Astrocyte (in vitro differentiated cells and primary cell): ENCODE measurements at regions not wholly inside any gene's neighbourhood (a gene's known extent, or its start where the extent isn't known, plus 50 kb on each side); places are given as distances from the start of the nearest gene placed in this dataset.

Experiments used
- DNase-seq: peaks from one replicate; pipeline ENCODE4 v3.0.0-alpha.2; 2010; ENCODE audit warnings: low read depth
- FAIRE-seq: peaks from 2 replicates; lab custom pipeline; 2011; peaks lifted over from hg19 to GRCh38; lab: Jason Lieb, UNC
- H2AFZ ChIP-seq: 2 replicates; pipeline ENCODE4 v1.6.0; 2012; ENCODE audit warnings: low read depth, low read length, inconsistent platforms
- H3K27ac ChIP-seq: 2 replicates; pipeline ENCODE4 v1.5.1; 2011; ENCODE audit warnings: low read depth, low read length, inconsistent platforms
- H3K27me3 ChIP-seq: 2 replicates; pipeline ENCODE4 v1.6.0; 2011; ENCODE audit warnings: low read length, inconsistent platforms; ENCODE audit not compliant: insufficient read depth
- H3K36me3 ChIP-seq: 2 replicates; pipeline ENCODE4 v1.5.1; 2011; ENCODE audit warnings: low read length, inconsistent platforms; ENCODE audit not compliant: insufficient read depth
- H3K4me1 ChIP-seq: 2 replicates; pipeline ENCODE4 v1.5.1; 2011; ENCODE audit warnings: low read length, inconsistent platforms; ENCODE audit not compliant: insufficient read depth
- H3K4me2 ChIP-seq: 2 replicates; pipeline ENCODE4 v1.6.0; 2012; ENCODE audit warnings: low read length, inconsistent platforms
- H3K4me3 ChIP-seq: 2 replicates; pipeline ENCODE4 v1.5.1; 2011; ENCODE audit warnings: low read depth, mild to moderate bottlenecking, low read length, inconsistent platforms; ENCODE audit not compliant: insufficient read depth
- H3K79me2 ChIP-seq: 2 replicates; pipeline ENCODE4 v1.6.0; 2012; ENCODE audit warnings: mild to moderate bottlenecking, low read length, inconsistent platforms; ENCODE audit not compliant: insufficient read depth
- H3K9ac ChIP-seq: 2 replicates; pipeline ENCODE4 v1.6.0; 2012; ENCODE audit warnings: mild to moderate bottlenecking, low read length, inconsistent platforms
- H3K9me3 ChIP-seq: 2 replicates; pipeline ENCODE4 v1.5.1; 2012; ENCODE audit warnings: low read depth, mild to moderate bottlenecking, low read length, inconsistent platforms; ENCODE audit not compliant: insufficient read depth
- H4K20me1 ChIP-seq: 2 replicates; pipeline ENCODE4 v1.6.0; 2012; ENCODE audit warnings: low read length, inconsistent platforms; ENCODE audit not compliant: insufficient read depth
- H3K27ac Mint-ChIP-seq: one replicate; pipeline ENCODE4 v1.8.0; 2021; ENCODE audit warnings: mild to moderate bottlenecking, mixed read lengths; ENCODE audit not compliant: unreplicated experiment
- H3K27me3 Mint-ChIP-seq: one replicate; pipeline ENCODE4 v1.8.0; 2021; ENCODE audit warnings: low read depth, mixed read lengths; ENCODE audit not compliant: unreplicated experiment
- H3K36me3 Mint-ChIP-seq: one replicate; pipeline ENCODE4 v1.8.0; 2021; ENCODE audit warnings: low read depth, mixed read lengths; ENCODE audit not compliant: unreplicated experiment
- H3K4me1 Mint-ChIP-seq: one replicate; pipeline ENCODE4 v1.8.0; 2021; ENCODE audit warnings: low read depth, mixed read lengths; ENCODE audit not compliant: unreplicated experiment
- H3K4me3 Mint-ChIP-seq: one replicate; pipeline ENCODE4 v1.8.0; 2021; ENCODE audit warnings: mild to moderate bottlenecking, moderate library complexity, mixed read lengths; ENCODE audit not compliant: unreplicated experiment
- H3K9me3 Mint-ChIP-seq: one replicate; pipeline ENCODE4 v1.8.0; 2021; ENCODE audit warnings: mild to moderate bottlenecking, mixed read lengths; ENCODE audit not compliant: unreplicated experiment
- CTCF ChIP-seq: IDR thresholded peaks from 2 replicates; pipeline ENCODE4 v1.5.1; 2011; ENCODE audit warnings: low read depth, mild to moderate bottlenecking, inconsistent platforms, low read length, moderate library complexity; ENCODE audit not compliant: insufficient read depth
- EZH2 ChIP-seq: IDR thresholded peaks from 2 replicates; pipeline ENCODE4 v1.6.1; 2012; ENCODE audit warnings: mild to moderate bottlenecking, low read length, inconsistent platforms; ENCODE audit not compliant: insufficient read depth

DNA sequence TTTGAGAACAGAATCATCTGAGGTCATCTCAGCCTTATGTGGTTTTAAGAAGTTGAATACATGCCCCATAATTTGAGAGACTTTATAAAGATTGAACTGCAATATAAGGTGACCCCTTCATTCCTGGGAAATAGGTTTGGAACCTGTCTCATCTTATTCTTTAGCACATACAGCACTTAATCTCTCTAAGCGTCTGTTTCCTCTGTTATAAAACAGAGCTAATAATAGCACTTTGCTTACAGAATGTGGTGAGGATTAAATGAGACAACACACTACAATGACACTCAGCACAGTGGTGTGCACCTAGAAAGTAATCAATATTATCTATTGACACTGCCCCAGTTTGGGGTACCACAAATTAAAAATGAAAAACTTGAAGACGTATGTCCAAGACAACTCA lies 102.1 kb downstream of the DUSP6 start:
- no peak overlapping the region for H3K4me3 ChIP-seq
- TF ChIP-seq CTCF: no peak
- TF ChIP-seq EZH2: no peak
- no peak for DNase-seq
- Mint-ChIP-seq H3K9me3 (peaks cover 2% of the 10 kb centered on the region), H3K4me3 (no peak overlapping the region), H3K4me1 (peaks cover 20% of the 10 kb centered on the region), H3K27me3 (no peaks in the 10 kb centered on the region), H3K27ac (no peak overlapping the region), H3K36me3 (no peaks in the 10 kb centered on the region)
- FAIRE-seq: no peak
- no peaks in the 10 kb centered on the region for H4K20me1 ChIP-seq
- H3K9me3 ChIP-seq: no peaks in the 10 kb centered on the region
- peaks cover under 1% of the 10 kb centered on the region for H3K4me1 ChIP-seq
- no peak overlapping the region for H3K27ac ChIP-seq
- no peaks in the 10 kb centered on the region for H3K36me3 ChIP-seq
- H3K79me2 ChIP-seq: no peaks in the 10 kb centered on the region
- H2AFZ ChIP-seq: no peak overlapping the region
- H3K4me2 ChIP-seq: no peak overlapping the region
- no peak overlapping the region for H3K9ac ChIP-seq
- no peaks in the 10 kb centered on the region for H3K27me3 ChIP-seq

DNA sequence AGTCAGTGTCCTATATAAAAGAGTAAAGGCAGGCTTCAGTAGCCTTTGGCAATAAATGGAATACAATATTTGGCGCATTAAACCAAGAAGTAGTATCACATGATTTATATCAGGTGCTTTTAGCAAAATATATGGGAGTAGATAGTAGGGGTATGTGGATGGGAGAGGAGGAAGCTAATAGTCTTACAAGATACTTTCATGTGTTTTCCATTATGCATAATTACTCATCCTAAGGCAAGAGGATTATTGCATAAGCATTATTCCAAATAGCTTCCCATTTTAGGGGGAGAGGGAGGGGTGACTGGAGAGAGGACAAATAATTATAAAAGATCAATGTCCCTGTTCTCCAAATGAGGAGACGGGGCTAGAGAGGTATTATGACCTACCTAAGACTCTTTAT lies 104.3 kb downstream of the DUSP6 start:
- Mint-ChIP-seq H3K4me3 (no peak overlapping the region), H3K9me3 (no peaks in the 10 kb centered on the region), H3K27ac (no peak overlapping the region), H3K27me3 (no peaks in the 10 kb centered on the region), H3K36me3 (no peaks in the 10 kb centered on the region), H3K4me1 (peaks cover 29% of the 10 kb centered on the region)
- no peaks in the 10 kb centered on the region for H3K27me3 ChIP-seq
- no peak overlapping the region for H3K27ac ChIP-seq
- no peak overlapping the region for H3K9ac ChIP-seq
- H3K9me3 ChIP-seq: no peaks in the 10 kb centered on the region
- H4K20me1 ChIP-seq: no peaks in the 10 kb centered on the region
- no peak overlapping the region for H3K4me2 ChIP-seq
- TF ChIP-seq EZH2: no peak
- no peak for TF ChIP-seq CTCF
- H3K36me3 ChIP-seq: no peaks in the 10 kb centered on the region
- FAIRE-seq (no peak), DNase-seq (no peak)
- H2AFZ ChIP-seq: no peak overlapping the region
- H3K4me3 ChIP-seq: no peak overlapping the region
- peaks cover 7% of the 10 kb centered on the region for H3K4me1 ChIP-seq
- no peaks in the 10 kb centered on the region for H3K79me2 ChIP-seq

DNA sequence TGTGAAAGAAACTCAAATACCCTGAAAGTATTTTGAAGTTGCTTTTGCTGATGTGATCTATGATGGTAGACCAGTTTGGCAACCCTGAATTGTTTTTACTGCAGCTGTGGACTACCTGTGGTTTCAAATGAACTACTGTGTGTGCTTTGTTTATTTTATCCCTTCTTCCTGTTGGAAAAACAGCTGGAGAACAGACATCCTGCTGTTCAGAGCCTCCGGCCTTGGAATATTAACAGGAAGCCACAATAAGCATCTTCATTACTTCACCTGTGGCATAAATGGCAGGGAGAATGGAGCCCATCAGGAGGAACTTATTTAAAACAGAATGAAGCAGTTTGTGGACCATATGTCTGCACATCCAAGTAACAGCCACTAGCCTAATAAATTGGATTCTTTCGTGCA lies 104.8 kb downstream of the DUSP6 start:
- no peak overlapping the region for H3K27ac ChIP-seq
- no peaks in the 10 kb centered on the region for H4K20me1 ChIP-seq

More for the DNA sequence above, 104.8 kb downstream of the DUSP6 start:
- H3K36me3 Mint-ChIP-seq: no peaks in the 10 kb centered on the region
- Histone ChIP-seq H2AFZ (no peak overlapping the region), H3K27me3 (no peaks in the 10 kb centered on the region), H3K4me3 (no peak overlapping the region), H3K4me2 (no peak overlapping the region), H3K9me3 (no peaks in the 10 kb centered on the region), H3K4me1 (peaks cover 7% of the 10 kb centered on the region), H3K36me3 (no peaks in the 10 kb centered on the region), H3K9ac (no peak overlapping the region), H3K79me2 (no peaks in the 10 kb centered on the region)
- peaks cover 26% of the 10 kb centered on the region for H3K4me1 Mint-ChIP-seq
- H3K27ac Mint-ChIP-seq: no peak overlapping the region
- no peak overlapping the region for H3K4me3 Mint-ChIP-seq
- no peak for DNase-seq
- no peaks in the 10 kb centered on the region for H3K9me3 Mint-ChIP-seq
- no peaks in the 10 kb centered on the region for H3K27me3 Mint-ChIP-seq
- TF ChIP-seq CTCF (no peak), EZH2 (no peak)
- FAIRE-seq: no peak
